Thyroid gland (tissue), 4 donors: ENCODE measurements at regions not wholly inside any gene's neighbourhood (a gene's known extent, or its start where the extent isn't known, plus 50 kb on each side); places are given as distances from the start of the nearest gene placed in this dataset.
"Not testable (repeated sequence)": the region's sequence is repeated elsewhere in the genome, so short reads cannot be mapped to it uniquely, and the experiment has no call there.

Source experiments
- DNase-seq, 2 donors: peaks; one replicate each; pipeline ENCODE4 v3.0.0-alpha.2; 2019
- H3K27ac ChIP-seq, 3 donors: fragments of 200-600 bp; sonication (generic); 1 replicate in 2 of 3; 2 replicates in 1 of 3; pipeline ENCODE4 v1.5.1; 2016 to 2019; ENCODE audit warnings: mild to moderate bottlenecking in 1 of 3, moderate library complexity in 1 of 3
- H3K27me3 ChIP-seq: fragments of 200-600 bp; sonication (generic); one replicate; pipeline ENCODE4 v1.5.1; 2019
- H3K36me3 ChIP-seq, 2 donors: fragments of 200-600 bp; sonication (generic); one replicate each; pipeline ENCODE4 v1.5.1; 2016 to 2019
- H3K4me1 ChIP-seq, 2 donors: fragments of 200-600 bp; sonication (generic); one replicate each; pipeline ENCODE4 v1.5.1; 2017 to 2019
- H3K4me3 ChIP-seq, 3 donors: fragments of 200-600 bp; sonication (generic); replicated peaks in 1 of 3; 1 replicate in 2 of 3; 2 replicates in 1 of 3; pipeline ENCODE4 v1.5.1; 2016; ENCODE audit warnings: mild to moderate bottlenecking in 1 of 3
- H3K9me3 ChIP-seq: fragments of 200-600 bp; sonication (generic); one replicate; pipeline ENCODE4 v1.5.1; 2017
- POLR2A ChIP-seq, 2 donors: fragments of 450-650 bp; IDR thresholded peaks; one replicate each; pipeline ENCODE4 v1.6.1; 2017; ENCODE audit warnings: antibody characterized with exemption in 2 of 2, mild to moderate bottlenecking in 2 of 2, moderate library complexity in 1 of 2
- WGBS, 2 donors: methylation state at CpG; one replicate each; pipeline ENCODE4 v1.1.5; 2017; 5-methylcytosine and 5-hydroxymethylcytosine counted together
- intact Hi-C: fragments of 100-400 bp; cut with DNase I; formaldehyde crosslinking; loops from one replicate; pipeline ENCODE4 v1.15.1; 2023
- TF ChIP-seq, protein P1 (sequence below), 6 experiments: fragments of 200-600 bp in 3 of 6; fragments of 450-650 bp in 3 of 6; sonication (generic) in 3 of 6; IDR thresholded peaks; one replicate each; pipeline ENCODE4 v1.5.1; 2016 to 2019; ENCODE audit warnings: antibody characterized with exemption in 6 of 6, mild to moderate bottlenecking in 2 of 6, inconsistent platforms in 1 of 6, moderate library complexity in 1 of 6

DNA sequence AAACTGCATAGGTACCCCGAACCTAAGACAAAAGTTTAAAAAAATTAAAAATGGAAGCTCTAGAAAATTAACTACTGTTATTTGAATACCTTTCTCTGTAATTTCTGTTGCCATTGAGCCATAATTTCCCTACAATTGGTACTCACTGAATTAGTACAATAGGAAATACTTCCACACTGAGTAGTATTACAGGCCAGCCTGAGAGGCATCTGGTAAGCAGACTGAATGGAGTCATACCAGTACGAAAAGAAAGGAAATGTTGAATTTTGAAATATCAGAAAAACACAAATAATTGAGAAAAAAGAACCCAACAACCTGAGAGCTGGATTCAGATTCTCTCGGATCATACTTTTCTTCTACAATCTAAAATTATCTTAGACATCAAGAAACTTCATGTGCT, 791.3 kb downstream of the TENT5A start:
- Histone ChIP-seq H3K4me3 (no peak overlapping the region), H3K4me1 (peaks cover 7% of the 10 kb centered on the region in 2 donors), H3K9me3 (no peaks in the 10 kb centered on the region), H3K27ac (no peak overlapping the region), H3K27me3 (no peaks in the 10 kb centered on the region), H3K36me3 (no peaks in the 10 kb centered on the region)
- no peak for DNase-seq
- WGBS, 2 donors: 89 to 92% methylated on average over 3 of the region's 3 CpGs
- intact Hi-C loops: no loop called here
- no peak for TF ChIP-seq POLR2A (IDR thresholded peaks at IDR 0.05)

DNA sequence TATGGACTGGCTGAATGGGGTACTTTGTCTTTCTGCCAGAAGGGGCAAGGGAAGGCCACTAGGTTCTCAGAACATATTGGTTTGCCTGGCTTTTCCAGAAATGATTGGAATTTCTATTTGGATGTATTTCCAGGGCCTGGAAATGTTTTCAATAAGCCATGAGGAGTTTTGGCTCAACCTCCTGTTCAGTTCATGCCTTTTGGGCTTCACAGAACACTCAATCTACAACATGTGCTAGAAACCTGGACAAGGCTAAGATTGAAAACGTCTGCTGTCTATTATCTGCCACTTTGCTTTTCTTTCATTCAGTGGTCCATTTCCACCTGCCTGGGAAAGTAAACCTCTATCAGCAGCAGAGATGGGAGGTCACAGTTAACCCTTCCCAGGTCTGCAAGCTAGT, 793.4 kb downstream of the TENT5A start:
- Histone ChIP-seq H3K27me3 (no peaks in the 10 kb centered on the region), H3K36me3 (no peaks in the 10 kb centered on the region), H3K9me3 (no peaks in the 10 kb centered on the region), H3K4me1 (peaks cover 7% of the 10 kb centered on the region in 2 donors), H3K27ac (no peak overlapping the region), H3K4me3 (no peak overlapping the region)
- intact Hi-C loops: no loop called here
- no peak for DNase-seq
- WGBS, 2 donors: 9 to 18% methylated on average over 1 of the region's 1 CpG
- TF ChIP-seq POLR2A (IDR thresholded peaks at IDR 0.05): no peak
- TF ChIP-seq, protein P1, sequence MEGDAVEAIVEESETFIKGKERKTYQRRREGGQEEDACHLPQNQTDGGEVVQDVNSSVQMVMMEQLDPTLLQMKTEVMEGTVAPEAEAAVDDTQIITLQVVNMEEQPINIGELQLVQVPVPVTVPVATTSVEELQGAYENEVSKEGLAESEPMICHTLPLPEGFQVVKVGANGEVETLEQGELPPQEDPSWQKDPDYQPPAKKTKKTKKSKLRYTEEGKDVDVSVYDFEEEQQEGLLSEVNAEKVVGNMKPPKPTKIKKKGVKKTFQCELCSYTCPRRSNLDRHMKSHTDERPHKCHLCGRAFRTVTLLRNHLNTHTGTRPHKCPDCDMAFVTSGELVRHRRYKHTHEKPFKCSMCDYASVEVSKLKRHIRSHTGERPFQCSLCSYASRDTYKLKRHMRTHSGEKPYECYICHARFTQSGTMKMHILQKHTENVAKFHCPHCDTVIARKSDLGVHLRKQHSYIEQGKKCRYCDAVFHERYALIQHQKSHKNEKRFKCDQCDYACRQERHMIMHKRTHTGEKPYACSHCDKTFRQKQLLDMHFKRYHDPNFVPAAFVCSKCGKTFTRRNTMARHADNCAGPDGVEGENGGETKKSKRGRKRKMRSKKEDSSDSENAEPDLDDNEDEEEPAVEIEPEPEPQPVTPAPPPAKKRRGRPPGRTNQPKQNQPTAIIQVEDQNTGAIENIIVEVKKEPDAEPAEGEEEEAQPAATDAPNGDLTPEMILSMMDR (IDR thresholded peaks at IDR 0.05): no peak

DNA sequence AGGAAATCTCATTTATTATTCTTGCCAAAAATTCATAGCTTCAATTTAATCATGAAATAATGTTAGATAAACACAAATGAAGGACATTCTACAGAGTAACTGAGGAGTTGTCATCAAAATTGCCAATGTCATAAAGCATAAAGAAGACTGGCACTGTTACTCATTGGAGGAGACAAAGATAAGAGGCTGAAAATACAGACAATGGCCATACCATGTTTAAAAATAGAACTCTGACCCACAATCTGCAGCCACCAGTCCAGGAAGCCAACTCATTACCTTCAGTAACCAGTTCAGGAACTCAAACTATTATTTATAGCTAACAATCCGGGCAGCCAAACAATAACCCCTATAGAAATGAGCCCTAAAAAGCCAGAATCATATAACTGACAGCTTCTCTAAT, 795.6 kb downstream of the TENT5A start:
- Histone ChIP-seq H3K4me3 (no peak overlapping the region), H3K27me3 (no peaks in the 10 kb centered on the region), H3K9me3 (no peaks in the 10 kb centered on the region), H3K4me1 (peaks cover 7% of the 10 kb centered on the region in 2 donors), H3K27ac (no peak overlapping the region), H3K36me3 (no peaks in the 10 kb centered on the region)
- intact Hi-C loops: no loop called here
- 78 to 89% methylated on average over 1 of the region's 1 CpG for WGBS, 2 donors
- TF ChIP-seq, protein P1 (IDR thresholded peaks at IDR 0.05): no peak
- TF ChIP-seq POLR2A (IDR thresholded peaks at IDR 0.05): no peak
- no peak for DNase-seq

DNA sequence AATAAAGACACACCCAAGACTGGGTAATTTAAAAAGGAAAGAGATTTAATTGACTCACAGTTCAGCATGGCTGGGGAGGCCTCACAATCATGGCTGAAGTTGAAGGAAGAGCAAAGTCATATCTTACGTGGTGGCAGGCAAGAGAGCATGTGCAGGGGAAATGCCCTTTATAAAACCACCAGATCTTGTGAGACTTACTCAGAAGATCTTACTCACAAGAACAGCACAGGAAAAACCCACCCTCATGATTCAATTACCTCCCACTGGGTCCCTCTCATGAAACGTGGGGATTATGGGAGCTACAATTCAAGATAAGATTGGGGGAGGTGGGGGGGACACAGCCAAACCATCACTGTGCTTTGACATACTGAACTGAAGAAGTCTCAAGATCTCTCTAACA, 800.0 kb downstream of the TENT5A start:
- intact Hi-C loops, H3K9me3 ChIP-seq, H3K27ac ChIP-seq, H3K27me3 ChIP-seq, H3K4me1 ChIP-seq, H3K36me3 ChIP-seq, DNase-seq, H3K4me3 ChIP-seq: not testable (repeated sequence)
- WGBS, 2 donors: 53 to 65% methylated on average over 2 of the region's 2 CpGs

DNA sequence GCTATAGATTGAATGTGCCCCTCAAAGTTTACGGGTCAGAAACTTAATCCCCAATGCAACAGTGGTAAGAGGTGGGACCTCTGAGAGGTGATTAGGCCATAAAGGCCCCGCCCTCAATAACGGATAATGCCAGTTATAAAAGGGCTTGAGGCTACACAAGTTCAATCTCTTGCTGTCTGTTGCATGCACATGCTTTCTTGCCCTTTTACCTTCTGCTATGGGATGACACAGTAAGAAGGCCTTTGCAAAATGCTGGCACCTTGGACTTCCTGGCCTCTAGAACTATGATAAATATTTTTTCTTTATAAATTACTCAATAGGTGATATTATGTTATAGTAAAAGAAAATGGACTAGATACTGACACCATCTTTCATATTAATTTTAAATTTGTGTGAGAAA, 806.1 kb downstream of the TENT5A start:
- Histone ChIP-seq H3K27me3 (no peaks in the 10 kb centered on the region), H3K9me3 (no peaks in the 10 kb centered on the region), H3K36me3 (no peaks in the 10 kb centered on the region), H3K4me3 (no peak overlapping the region), H3K4me1 (no peaks in the 10 kb centered on the region), H3K27ac (no peak overlapping the region)
- DNase-seq: no peak
- no peak for TF ChIP-seq POLR2A (IDR thresholded peaks at IDR 0.05)
- TF ChIP-seq, protein P1 (IDR thresholded peaks at IDR 0.05): no peak
- WGBS, 2 donors: 63 to 89% methylated on average over 3 of the region's 3 CpGs
- intact Hi-C loops: no loop called here

DNA sequence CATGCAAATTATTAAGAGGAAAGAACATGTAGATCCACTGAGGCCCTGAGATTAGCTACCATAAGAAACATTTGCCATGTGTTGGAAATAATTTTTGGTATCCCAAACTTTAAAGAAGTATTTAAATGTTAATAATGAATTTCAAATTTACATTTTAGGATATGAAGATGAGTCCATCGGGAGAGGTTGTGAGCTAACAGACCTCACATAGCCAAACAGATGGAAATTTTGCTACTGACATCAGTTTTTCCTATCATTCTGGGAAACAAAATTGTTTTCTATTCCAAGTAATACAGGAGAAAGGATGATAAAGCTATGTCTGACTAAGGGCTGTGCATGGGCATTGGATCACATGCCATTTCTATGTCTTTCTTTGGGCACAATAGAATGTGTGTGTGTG, 809.6 kb downstream of the TENT5A start:
- Histone ChIP-seq H3K4me1 (no peaks in the 10 kb centered on the region), H3K36me3 (no peaks in the 10 kb centered on the region), H3K27ac (no peak overlapping the region), H3K27me3 (no peaks in the 10 kb centered on the region), H3K4me3 (no peak overlapping the region), H3K9me3 (no peaks in the 10 kb centered on the region)
- intact Hi-C loops: no loop called here
- no peak for DNase-seq
- WGBS, 2 donors: 75 to 87% methylated on average over 1 of the region's 1 CpG
- TF ChIP-seq, protein P1 (IDR thresholded peaks at IDR 0.05): no peak
- TF ChIP-seq POLR2A (IDR thresholded peaks at IDR 0.05): no peak
